ENCODE measurements at regions not wholly inside any gene's neighbourhood (a gene's known extent, or its start where the extent isn't known, plus 50 kb on each side); places are given as distances from the start of the nearest gene placed in this dataset.

GRCh38 chr6:167711211-167711610 lies 115.5 kb upstream of the AFDN start:
- no peak for DNase-seq

- DNase-seq = no peak
These were observed 114.7 kb upstream of the AFDN start for GRCh38 chr6:167711768-167712730.

- no peak for DNase-seq
These were observed 113.8 kb upstream of the AFDN start for GRCh38 chr6:167712731-167713475.

DNA sequence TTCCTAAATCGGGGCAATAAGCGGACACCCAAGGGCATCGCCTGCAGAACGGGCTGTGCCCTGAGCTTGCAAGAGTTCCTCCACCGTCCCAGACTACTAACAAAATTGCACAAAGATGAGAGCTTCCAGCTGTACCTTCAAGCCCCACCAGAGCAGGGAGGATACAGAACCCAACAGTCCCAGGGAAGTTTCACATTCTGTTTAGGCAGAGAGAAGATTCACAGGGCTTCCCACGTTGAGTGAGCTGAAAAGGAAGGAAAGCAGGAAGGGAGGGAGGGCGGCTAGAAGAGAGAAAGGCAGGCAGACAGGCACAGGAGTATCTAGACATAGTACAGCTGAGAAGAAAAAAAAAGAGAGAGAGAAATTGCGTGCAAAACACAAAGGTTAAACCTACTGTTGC lies 112.6 kb upstream of the AFDN start:
- DNase-seq = no peak

- no peak for DNase-seq
These were observed 109.3 kb upstream of the AFDN start for GRCh38 chr6:167717455-167717854.

DNA sequence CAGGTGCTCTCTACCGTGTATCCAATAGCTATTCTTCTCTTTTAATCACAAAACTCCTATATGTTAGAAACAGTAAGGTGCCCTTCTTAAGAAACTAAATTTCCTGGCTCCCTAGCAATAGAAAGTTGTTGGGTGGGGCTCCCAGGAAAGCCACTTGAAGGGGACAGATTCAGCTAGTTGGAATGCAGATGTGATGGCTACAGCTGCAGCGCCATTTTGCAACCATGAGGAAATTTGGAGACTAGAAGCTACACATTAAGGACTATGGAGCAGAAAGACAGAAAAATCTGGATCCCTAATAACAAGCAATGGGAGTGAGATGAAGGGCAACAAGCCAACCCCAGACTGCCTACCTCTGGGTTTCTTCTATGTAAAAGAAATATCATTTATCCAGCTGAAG lies 108.8 kb upstream of the AFDN start:
- no peak for DNase-seq

GRCh38 chr6:167719920-167720319 lies 106.8 kb upstream of the AFDN start:
- no peak for DNase-seq

DNA sequence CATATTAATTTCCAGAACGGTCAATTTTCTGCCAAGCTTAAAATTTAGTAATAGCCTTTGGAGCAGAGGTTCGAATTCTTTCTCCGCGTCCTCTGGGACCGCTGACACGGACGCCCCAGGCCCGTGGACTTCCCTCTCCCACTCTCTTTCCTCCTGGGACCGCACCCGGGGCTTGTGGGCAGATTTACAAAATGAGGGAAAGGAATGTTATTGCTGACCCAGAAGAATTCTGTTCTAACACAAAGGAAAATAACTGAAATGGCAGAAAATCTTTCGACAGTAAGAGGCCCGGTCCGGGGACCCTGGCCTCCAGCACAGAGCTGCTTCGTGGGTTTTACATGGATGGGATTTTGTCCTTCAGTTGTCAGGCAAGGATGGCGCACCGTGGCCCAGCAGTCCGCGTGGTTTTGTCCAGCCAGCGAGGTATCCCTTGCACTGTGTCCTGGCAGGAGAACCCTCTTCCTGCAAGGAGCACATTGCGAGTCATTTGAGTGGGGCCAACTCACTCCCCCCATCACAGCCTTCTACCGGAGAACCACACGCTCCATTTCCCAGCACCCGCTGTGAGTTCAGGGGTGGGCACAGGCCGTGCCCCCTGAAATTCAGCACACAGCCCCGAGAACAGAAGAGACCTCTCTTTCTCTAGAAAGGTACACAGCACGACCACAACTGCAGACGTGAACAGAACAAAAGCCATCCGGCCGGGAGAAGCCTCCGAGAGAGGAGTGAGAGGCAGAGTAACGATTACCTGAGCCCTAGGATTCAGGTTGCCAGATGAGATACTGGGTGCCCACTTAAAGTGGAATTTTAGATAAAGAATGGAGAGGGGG lies 106.0 kb upstream of the AFDN start:
- no peak for DNase-seq

DNA sequence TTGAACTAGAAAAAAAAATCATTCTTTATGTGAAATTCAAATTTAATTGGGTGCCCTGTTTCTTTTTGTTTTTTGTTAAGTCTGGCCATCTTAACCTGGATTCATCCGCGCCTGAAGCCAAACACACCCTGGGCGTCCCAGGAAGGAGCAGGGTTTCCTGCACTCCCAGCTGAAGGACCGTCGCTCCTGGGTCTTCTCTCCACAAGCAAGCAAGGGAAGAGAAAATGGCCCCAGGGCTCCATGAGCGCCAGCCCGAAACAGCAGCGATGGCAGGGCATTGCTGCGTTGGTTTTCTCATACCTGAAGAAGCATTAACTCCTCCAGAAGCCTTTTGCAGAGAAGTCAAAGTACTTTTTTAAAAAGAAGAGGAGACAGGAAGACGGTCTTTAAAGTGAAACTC lies 105.4 kb upstream of the AFDN start:
- DNase-seq = no peak

DNA sequence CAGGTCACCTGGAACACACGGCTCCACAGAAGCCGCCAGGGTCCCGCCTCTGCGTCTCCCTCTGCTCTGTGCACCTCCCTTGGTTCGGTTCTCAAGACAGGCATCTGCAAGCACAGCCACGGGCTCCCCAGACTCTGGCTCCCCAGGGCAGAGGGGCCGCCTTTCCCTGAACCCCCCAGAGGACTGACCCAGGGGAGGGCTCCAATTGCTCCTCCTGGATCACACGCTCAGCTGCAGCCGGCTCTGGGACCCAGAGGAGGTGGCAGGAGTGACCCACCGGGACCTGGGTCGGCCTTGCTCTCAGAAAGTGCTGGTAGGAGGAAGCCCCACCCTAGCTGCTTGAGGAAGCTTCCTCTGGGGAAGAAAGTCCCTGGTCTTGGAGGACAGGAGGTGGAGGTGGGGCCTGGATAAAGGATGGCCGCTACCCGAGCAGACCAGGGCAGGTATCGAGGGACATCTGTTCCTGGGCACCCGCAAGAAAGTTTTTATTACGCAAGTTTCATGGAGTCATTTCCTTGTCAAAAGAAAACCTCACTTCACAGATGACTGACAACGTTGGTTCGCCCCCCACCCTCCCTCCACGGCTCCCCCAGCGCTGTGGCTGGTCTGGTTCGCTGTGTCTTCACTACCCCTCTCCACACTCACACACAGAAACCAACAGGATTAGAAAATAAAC lies 103.9 kb upstream of the AFDN start:
- DNase-seq = no peak

GRCh38 chr6:167726043-167726621 lies 100.6 kb upstream of the AFDN start:
- no peak for DNase-seq

GRCh38 chr6:167730441-167730840 lies 96.3 kb upstream of the AFDN start:
- no peak for DNase-seq

- DNase-seq = no peak
These were observed 95.5 kb upstream of the AFDN start for GRCh38 chr6:167731216-167731615.

DNA sequence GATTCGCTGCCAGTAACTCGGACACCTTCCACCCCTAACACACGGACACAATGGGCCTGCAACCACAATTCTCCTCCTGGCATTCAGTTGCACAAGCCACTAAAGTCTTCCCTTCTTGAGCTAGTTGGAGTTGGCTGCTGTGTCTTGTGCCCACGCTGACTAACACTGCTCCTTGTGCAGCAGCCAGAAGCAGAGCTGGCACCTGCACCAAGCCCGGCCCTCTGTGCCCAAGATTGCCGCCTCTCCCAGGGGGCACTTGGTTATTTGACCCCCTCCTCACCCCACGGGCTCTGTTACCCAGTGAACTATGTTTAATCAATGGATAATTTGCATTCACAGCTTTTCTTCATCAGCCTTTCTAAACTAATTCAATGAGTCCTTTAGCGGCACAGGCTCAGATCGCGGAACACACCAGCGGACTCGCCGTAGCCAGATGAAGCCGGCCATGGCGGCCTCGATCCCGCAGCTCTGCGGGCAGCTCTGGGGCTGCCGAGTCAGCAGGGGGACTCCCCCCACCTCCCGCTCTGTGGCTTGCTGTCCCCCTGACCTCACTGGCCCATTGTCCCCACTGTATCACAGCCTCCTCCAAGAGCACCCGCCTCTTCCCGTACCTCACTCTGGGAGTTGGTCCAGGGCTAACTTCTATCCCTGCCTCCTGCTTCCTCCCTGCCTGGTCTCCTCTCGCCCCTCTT lies 94.8 kb upstream of the AFDN start:
- no peak for DNase-seq

DNA sequence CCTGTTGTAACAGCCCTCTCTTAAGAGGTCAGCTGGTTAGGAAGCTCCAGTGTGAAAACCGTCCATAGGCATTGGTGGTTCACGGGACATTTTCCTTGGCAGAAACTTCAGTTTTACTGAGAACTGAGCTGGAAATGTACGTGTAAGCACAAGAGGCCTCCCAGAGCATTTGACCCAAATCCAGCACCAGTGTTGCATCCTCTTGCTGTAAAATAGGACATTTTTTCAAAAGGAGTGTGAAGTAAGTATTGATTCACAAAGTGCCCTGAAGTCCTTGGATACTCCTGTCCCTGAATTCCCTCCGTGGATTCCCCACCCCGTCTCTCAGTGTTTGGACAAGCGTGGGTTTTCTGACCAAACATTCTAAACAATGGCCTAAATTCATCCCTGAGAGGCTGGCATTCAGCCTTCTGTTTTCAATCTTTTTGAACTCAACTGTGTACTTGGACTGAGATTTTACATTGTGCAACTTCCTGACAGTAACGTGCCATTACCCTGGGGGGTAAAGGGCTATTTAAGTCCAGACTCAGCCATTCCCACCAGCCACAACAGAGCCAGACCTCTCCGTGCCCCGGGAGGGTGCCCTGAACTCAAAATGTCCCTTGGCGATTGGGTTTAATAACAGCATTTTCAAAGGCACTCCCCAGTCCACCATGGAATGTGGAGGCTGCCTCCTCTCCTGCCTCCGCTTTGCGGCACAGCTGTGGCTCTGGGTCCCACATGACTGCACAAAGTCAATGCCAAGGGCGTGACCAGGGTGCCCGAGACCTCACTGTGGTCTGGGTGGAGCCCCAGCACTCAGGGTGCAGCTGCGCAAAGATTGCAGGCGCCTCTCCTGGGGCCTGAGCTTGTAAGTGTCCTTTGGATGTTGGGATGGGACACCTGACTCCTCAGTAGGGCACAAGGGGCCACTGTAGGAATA lies 92.7 kb upstream of the AFDN start:
- DNase-seq = no peak

DNA sequence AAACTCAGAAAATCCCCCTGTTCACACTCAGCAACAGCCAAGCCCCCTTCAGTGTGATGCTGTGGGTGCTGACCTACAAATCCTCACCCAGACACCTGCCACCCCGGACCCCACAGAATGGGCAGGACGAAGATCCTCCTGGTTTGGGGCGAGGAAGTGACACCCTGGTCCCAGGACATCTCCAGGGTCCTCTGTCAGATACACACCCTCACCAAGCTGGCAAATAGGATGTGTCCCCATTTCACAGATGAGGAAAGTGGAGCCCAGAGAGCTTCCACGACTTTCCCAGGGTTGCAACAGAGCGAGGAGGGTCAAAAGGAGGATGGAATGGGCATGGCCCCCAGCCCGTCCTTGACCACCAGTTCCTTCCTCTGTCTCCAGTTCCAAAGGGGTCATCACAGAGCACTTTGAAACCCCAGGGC lies 92.0 kb upstream of the AFDN start:
- no peak for DNase-seq

- DNase-seq = no peak
These were observed 91.4 kb upstream of the AFDN start for GRCh38 chr6:167735084-167735950.

GRCh38 chr6:167735951-167736288 lies 90.8 kb upstream of the AFDN start:
- DNase-seq = no peak

DNA sequence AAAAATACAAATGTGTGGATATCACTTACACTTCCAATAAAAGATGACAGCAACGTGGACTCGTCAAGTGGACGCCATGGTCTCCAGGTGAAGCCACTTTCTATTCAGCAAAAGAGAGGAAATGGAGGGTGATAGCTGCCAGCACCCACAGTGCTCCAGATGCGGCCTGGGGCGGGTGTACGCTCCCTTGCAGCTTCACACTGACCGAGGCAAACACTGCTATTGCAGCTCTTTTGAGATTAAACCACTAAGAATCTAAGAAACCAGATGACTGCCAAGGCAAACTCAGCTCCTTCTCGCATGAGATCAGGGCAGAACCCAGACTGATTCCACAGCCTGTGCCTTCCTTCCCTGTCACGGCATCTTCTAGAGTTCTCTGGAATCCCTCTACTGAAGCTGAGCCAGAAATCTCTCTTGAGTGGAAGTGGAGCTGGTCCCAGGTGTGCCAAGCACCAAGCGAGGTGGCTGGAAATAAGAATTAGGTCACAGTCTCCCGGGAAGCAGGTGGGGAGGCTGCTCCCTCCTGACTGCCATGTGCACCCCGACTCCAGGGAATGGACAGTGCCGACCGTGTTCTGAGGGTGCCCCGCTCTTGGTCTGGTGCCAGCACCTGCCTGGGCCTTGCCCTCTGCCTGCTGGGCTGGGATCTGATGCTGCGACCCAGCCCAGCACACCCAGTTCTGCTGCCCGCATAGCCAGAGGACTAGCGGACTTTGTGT lies 90.1 kb upstream of the AFDN start:
- DNase-seq = no peak

Data from cerebellar nuclear complex (tissue), 1 donor.